ENCODE measurements at regions not wholly inside any gene's neighbourhood (a gene's known extent, or its start where the extent isn't known, plus 50 kb on each side); places are given as distances from the start of the nearest gene placed in this dataset.
"Not testable (repeated sequence)": the region's sequence is repeated elsewhere in the genome, so short reads cannot be mapped to it uniquely, and the experiment has no call there.

GRCh38 chr12:86634456-86635410, 378.5 kb upstream of the MGAT4C start:
- no peak for DNase-seq

DNA sequence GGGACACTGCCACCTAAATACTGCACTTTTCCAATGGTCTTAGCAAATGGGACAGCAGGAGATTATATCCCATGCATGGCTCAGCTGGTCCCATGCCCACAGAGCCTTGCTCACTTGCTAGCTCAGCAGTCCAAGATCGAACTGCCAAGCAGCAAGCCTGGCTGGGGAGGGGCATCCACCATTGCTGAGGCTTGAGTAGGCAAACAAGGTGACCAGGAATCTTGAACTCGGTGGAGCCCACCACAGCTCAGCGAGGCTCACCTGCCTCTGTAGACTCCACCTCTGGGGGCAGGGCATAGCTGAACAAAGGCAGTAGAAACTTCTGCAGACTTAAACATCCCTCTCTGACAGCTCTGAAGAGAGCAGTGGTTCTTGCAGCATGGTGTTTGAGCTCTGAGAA, 370.8 kb upstream of the MGAT4C start:
- DNase-seq: no peak

GRCh38 chr12:86623267-86623666, 367.1 kb upstream of the MGAT4C start:
- no peak for DNase-seq

GRCh38 chr12:86621957-86622356, 365.8 kb upstream of the MGAT4C start:
- DNase-seq: no peak

GRCh38 chr12:86613311-86613710, 357.1 kb upstream of the MGAT4C start:
- no peak for DNase-seq

- DNase-seq: no peak
Measured at GRCh38 chr12:86608638-86609037, 352.4 kb upstream of the MGAT4C start.

- no peak for DNase-seq
Measured at GRCh38 chr12:86601550-86602308, 345.5 kb upstream of the MGAT4C start.

- DNase-seq: no peak
Measured at GRCh38 chr12:86600664-86601231, 344.6 kb upstream of the MGAT4C start.

DNA sequence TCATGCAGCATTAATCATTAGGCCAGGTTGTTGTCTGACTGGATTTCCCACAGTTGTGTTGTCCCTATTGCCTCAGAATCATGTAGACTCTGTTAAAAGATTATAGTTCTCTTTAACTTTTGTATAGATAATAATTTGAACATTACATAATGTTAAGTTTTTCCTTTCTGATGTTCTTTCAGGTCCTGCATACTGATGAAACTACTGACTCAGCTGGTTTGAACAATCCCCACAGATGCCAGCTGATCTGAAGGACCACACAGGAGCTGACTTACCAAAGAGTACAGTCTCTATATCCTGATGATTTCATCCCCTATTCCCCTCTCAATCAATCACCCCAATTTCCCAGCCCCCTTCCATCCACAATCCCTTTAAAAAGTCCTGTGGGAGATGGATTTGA, 341.2 kb upstream of the MGAT4C start:
- no peak for DNase-seq

- DNase-seq: no peak
Measured at GRCh38 chr12:86590296-86590695, 334.1 kb upstream of the MGAT4C start.

DNA sequence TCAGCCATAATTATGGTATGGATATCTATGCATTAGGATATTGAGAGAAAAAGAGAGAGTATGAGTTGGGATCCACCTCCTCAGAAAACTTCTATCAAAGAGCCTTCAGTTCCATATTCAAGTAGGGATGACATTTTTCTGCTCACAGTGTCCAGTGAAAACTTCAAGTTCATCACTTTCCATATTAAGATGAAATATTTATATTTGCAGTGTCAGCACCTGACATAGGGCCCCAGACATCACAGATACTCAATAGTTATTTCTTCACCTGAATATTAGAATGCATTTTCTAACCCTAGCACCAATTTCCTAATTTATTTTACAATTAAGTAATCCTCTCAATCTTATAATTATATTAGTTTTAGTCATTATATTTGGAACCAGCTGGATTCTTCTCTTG, 318.0 kb upstream of the MGAT4C start:
- DNase-seq: no peak

DNA sequence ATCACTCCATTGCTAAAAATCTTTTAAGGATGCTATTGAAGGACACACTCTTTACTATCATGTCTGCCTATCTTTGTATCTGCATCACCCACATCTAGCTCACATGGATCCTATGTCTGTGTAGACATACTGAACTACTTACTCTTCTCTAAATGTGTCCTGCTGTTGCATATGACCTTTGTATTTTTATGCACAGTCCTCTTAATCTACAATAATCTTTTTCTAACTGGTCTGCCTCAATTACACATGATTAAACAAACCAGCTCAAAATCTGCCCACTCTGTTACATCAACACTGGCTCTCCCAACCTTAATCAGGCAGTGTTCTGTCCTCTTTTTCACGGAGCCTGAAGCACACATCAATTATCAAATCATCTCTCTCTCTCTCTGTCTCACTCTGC, 316.3 kb upstream of the MGAT4C start:
- no peak for DNase-seq

GRCh38 chr12:86565038-86565437, 308.8 kb upstream of the MGAT4C start:
- DNase-seq: no peak

DNA sequence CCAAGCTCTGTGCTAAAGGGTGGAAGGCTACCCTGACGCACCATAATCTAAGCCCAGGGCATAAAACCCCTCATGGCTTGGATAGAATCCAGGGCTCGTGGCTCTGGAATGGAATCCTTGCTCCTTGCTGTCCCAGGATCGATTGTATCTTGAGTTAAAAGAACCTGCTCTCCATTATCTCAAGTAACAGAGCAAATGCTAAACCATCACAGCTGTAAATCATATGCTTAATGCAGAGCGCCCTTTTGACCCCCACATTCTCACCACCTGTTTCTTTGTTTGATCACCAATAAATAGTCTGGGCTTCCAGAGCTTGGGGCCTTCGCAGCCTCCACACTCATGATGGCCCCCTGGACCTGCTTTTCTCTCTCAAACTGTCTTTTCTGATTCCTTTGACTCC, 299.3 kb upstream of the MGAT4C start:
- not testable (repeated sequence) for DNase-seq

DNA sequence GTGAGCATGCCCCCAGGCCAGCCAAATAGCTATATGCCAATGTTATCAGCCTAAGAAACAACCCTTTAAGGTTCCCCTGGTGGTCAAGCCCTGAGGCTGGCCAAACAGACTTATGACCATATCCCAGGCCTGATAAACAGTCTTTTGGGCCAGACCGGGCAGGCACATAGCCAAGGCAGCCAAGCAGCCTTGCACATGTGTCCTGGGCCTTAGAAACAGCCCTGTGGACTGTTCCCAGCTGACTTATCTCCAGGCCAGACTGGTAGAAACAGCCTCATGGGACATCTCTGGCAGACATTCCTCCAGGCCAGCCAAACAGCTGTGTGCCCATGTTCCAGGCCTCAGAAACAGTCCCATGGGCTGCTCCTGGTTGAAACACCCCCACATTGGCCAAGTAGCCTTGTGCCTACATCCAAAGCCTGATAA, 295.0 kb upstream of the MGAT4C start:
- DNase-seq: no peak

- no peak for DNase-seq
Measured at GRCh38 chr12:86550218-86551145, 294.3 kb upstream of the MGAT4C start.

DNA sequence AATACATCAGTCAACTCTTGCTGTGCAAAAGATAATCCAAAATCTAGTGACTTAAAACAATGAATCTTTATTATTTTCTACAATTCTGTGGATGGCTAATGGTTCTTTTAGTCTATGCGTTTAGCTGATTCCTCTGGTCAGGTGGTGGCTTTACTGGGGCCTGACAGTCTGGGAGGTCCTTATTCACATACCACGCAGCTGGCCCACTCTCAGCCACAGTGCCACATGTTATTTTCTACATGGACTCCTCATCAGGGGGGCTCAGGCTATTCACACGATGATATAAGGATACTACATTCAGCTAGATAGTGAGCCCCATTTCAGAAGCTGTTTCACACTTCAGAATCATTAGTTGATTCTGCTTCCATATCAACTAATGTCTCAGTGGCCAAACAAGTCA, 287.5 kb upstream of the MGAT4C start:
- no peak for DNase-seq

GRCh38 chr12:86530996-86531655, 274.9 kb upstream of the MGAT4C start:
- no peak for DNase-seq

- DNase-seq: no peak
Measured at GRCh38 chr12:86526060-86526595, 269.9 kb upstream of the MGAT4C start.

- no peak for DNase-seq
Measured at GRCh38 chr12:86523844-86524243, 267.7 kb upstream of the MGAT4C start.

GRCh38 chr12:86521870-86522269, 265.7 kb upstream of the MGAT4C start:
- no peak for DNase-seq

DNA sequence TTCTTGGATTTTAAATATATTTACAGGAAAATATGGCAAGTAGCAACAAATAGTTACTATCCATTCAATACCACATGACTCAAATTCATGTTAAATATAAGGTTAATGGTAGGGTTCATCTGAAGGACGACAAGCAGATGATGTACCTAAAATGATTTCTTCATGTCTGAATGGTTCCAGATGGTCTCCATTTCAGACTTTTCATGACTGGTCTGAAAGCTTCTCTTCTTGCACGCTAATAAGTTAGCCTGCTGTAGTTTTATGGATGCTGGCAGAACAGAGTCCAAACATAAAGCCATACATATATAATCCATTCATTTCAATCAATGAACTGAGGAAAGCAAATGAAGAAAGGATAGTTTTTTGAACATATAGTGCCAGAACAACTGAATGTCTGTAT, 257.0 kb upstream of the MGAT4C start:
- DNase-seq: no peak
